ENCODE measurements at regions not wholly inside any gene's neighbourhood (a gene's known extent, or its start where the extent isn't known, plus 50 kb on each side); places are given as distances from the start of the nearest gene placed in this dataset.
"Not testable (repeated sequence)": the region's sequence is repeated elsewhere in the genome, so short reads cannot be mapped to it uniquely, and the experiment has no call there.

GRCh38 chrX:149420566-149420965 lies 84.5 kb downstream of the IDS start:
- H3K23ac ChIP-seq (ENCODE audit: low read depth, low read length, poor library complexity); H3K14ac ChIP-seq (ENCODE audit: low read length); H3K36me3 ChIP-seq (replicated peaks in 1 of 2; ENCODE audit: control insufficient read depth in 2 of 2, insufficient read depth in 2 of 2, low read length in 2 of 2); H2AK5ac ChIP-seq (ENCODE audit: low read depth, low read length); H3K4me3 ChIP-seq (ENCODE audit: low read length in 2 of 2); H3K27ac ChIP-seq (replicated peaks; ENCODE audit: low read length); H4K8ac ChIP-seq (ENCODE audit: low read depth, low read length); H3K4me2 ChIP-seq (ENCODE audit: insufficient read depth, low read length, poor library complexity, severe bottlenecking); H3K27me3 ChIP-seq (ENCODE audit: control insufficient read depth in 3 of 3, insufficient read depth in 3 of 3, low read depth in 1 of 3, low read length in 3 of 3); H2BK120ac ChIP-seq (ENCODE audit: low read depth, low read length); DNase-seq (ENCODE audit: low spot score); H3K18ac ChIP-seq (ENCODE audit: low read length); H3K4ac ChIP-seq (ENCODE audit: low read length); H2BK12ac ChIP-seq (ENCODE audit: low read length); H3K79me1 ChIP-seq (ENCODE audit: low read depth, low read length); H4K91ac ChIP-seq (ENCODE audit: low read depth, low read length, poor library complexity); H3K9ac ChIP-seq (ENCODE audit: low read depth, low read length, poor library complexity); H2AFZ ChIP-seq (ENCODE audit: low read length); H2BK5ac ChIP-seq (ENCODE audit: low read length); H3K9me3 ChIP-seq (replicated peaks in 1 of 2; ENCODE audit: control insufficient read depth in 2 of 2, insufficient read depth in 1 of 2, low read depth in 1 of 2, low read length in 2 of 2); H3K4me1 ChIP-seq (ENCODE audit: control insufficient read depth in 2 of 2, insufficient read depth in 1 of 2, low read depth in 1 of 2, low read length in 2 of 2); H2BK15ac ChIP-seq (ENCODE audit: low read length): not testable (repeated sequence)
- no CpG with 5 or more reads among the region's 21 CpGs for WGBS, 2 donors (ENCODE audit: extremely low coverage in 2 of 2, insufficient read length in 2 of 2, insufficient replicate concordance in 1 of 2)

- Histone ChIP-seq H3K36me3 (replicated peaks in 1 of 2; ENCODE audit: control insufficient read depth in 2 of 2, insufficient read depth in 2 of 2, low read length in 2 of 2) (no peaks in the 10 kb centered on the region), H4K91ac (ENCODE audit: low read depth, low read length, poor library complexity) (no peak overlapping the region), H3K4me1 (ENCODE audit: control insufficient read depth in 2 of 2, insufficient read depth in 1 of 2, low read depth in 1 of 2, low read length in 2 of 2) (no peaks in the 10 kb centered on the region), H3K18ac (ENCODE audit: low read length) (no peak overlapping the region), H3K79me1 (ENCODE audit: low read depth, low read length) (no peaks in the 10 kb centered on the region), H3K4ac (ENCODE audit: low read length) (no peak overlapping the region), H3K27me3 (ENCODE audit: control insufficient read depth in 3 of 3, insufficient read depth in 3 of 3, low read depth in 1 of 3, low read length in 3 of 3) (no peaks in the 10 kb centered on the region), H2BK120ac (ENCODE audit: low read depth, low read length) (no peak overlapping the region), H2BK5ac (ENCODE audit: low read length) (no peak overlapping the region), H3K4me2 (ENCODE audit: insufficient read depth, low read length, poor library complexity, severe bottlenecking) (no peak overlapping the region), H2BK15ac (ENCODE audit: low read length) (no peak overlapping the region), H4K8ac (ENCODE audit: low read depth, low read length) (no peak overlapping the region), H3K4me3 (ENCODE audit: low read length in 2 of 2) (no peak overlapping the region), H3K9ac (ENCODE audit: low read depth, low read length, poor library complexity) (no peak overlapping the region), H3K14ac (ENCODE audit: low read length) (no peak overlapping the region), H3K27ac (replicated peaks; ENCODE audit: low read length) (no peak overlapping the region), H3K9me3 (replicated peaks in 1 of 2; ENCODE audit: control insufficient read depth in 2 of 2, insufficient read depth in 1 of 2, low read depth in 1 of 2, low read length in 2 of 2) (no peaks in the 10 kb centered on the region), H2BK12ac (ENCODE audit: low read length) (no peak overlapping the region), H3K23ac (ENCODE audit: low read depth, low read length, poor library complexity) (no peak overlapping the region), H2AFZ (ENCODE audit: low read length) (no peak overlapping the region), H2AK5ac (ENCODE audit: low read depth, low read length) (no peak overlapping the region)
- no peak for DNase-seq (ENCODE audit: low spot score)
- no CpG with 5 or more reads among the region's 2 CpGs for WGBS, 2 donors (ENCODE audit: extremely low coverage in 2 of 2, insufficient read length in 2 of 2, insufficient replicate concordance in 1 of 2)
Observed at GRCh38 chrX:149398027-149398426, 107.1 kb downstream of the IDS start.

- H2AFZ ChIP-seq (ENCODE audit: low read length), result no peak overlapping the region
- no peaks in the 10 kb centered on the region for H3K27me3 ChIP-seq (ENCODE audit: control insufficient read depth in 3 of 3, insufficient read depth in 3 of 3, low read depth in 1 of 3, low read length in 3 of 3)
- no peak overlapping the region for H2BK12ac ChIP-seq (ENCODE audit: low read length)
- no peak overlapping the region for H3K18ac ChIP-seq (ENCODE audit: low read length)
- H4K91ac ChIP-seq (ENCODE audit: low read depth, low read length, poor library complexity), result no peak overlapping the region
- no peak overlapping the region for H3K23ac ChIP-seq (ENCODE audit: low read depth, low read length, poor library complexity)
- H3K4me3 ChIP-seq (ENCODE audit: low read length in 2 of 2), result no peak overlapping the region
- no peak overlapping the region for H3K9ac ChIP-seq (ENCODE audit: low read depth, low read length, poor library complexity)
- no peak overlapping the region for H3K4ac ChIP-seq (ENCODE audit: low read length)
- H2AK5ac ChIP-seq (ENCODE audit: low read depth, low read length), result no peak overlapping the region
- no peak overlapping the region for H2BK15ac ChIP-seq (ENCODE audit: low read length)
- DNase-seq (ENCODE audit: low spot score), result no peak
- no peaks in the 10 kb centered on the region for H3K36me3 ChIP-seq (replicated peaks in 1 of 2; ENCODE audit: control insufficient read depth in 2 of 2, insufficient read depth in 2 of 2, low read length in 2 of 2)
- no peak overlapping the region for H2BK5ac ChIP-seq (ENCODE audit: low read length)
- no peaks in the 10 kb centered on the region for H3K9me3 ChIP-seq (replicated peaks in 1 of 2; ENCODE audit: control insufficient read depth in 2 of 2, insufficient read depth in 1 of 2, low read depth in 1 of 2, low read length in 2 of 2)
- no peak overlapping the region for H4K8ac ChIP-seq (ENCODE audit: low read depth, low read length)
- no peaks in the 10 kb centered on the region for H3K4me1 ChIP-seq (ENCODE audit: control insufficient read depth in 2 of 2, insufficient read depth in 1 of 2, low read depth in 1 of 2, low read length in 2 of 2)
- H2BK120ac ChIP-seq (ENCODE audit: low read depth, low read length), result no peak overlapping the region
- no peak overlapping the region for H3K14ac ChIP-seq (ENCODE audit: low read length)
- no peaks in the 10 kb centered on the region for H3K79me1 ChIP-seq (ENCODE audit: low read depth, low read length)
- no peak overlapping the region for H3K4me2 ChIP-seq (ENCODE audit: insufficient read depth, low read length, poor library complexity, severe bottlenecking)
- H3K27ac ChIP-seq (replicated peaks; ENCODE audit: low read length), result no peak overlapping the region
Observed at GRCh38 chrX:149392921-149393320, 112.2 kb downstream of the IDS start.

- Histone ChIP-seq H2BK5ac (ENCODE audit: low read length) (no peak overlapping the region), H2AK5ac (ENCODE audit: low read depth, low read length) (no peak overlapping the region), H3K79me1 (ENCODE audit: low read depth, low read length) (no peaks in the 10 kb centered on the region), H2AFZ (ENCODE audit: low read length) (no peak overlapping the region), H2BK12ac (ENCODE audit: low read length) (no peak overlapping the region), H3K4me1 (ENCODE audit: control insufficient read depth in 2 of 2, insufficient read depth in 1 of 2, low read depth in 1 of 2, low read length in 2 of 2) (no peaks in the 10 kb centered on the region), H3K4me2 (ENCODE audit: insufficient read depth, low read length, poor library complexity, severe bottlenecking) (no peak overlapping the region), H4K8ac (ENCODE audit: low read depth, low read length) (no peak overlapping the region), H3K23ac (ENCODE audit: low read depth, low read length, poor library complexity) (no peak overlapping the region), H3K27ac (replicated peaks; ENCODE audit: low read length) (no peak overlapping the region), H3K18ac (ENCODE audit: low read length) (no peak overlapping the region), H2BK15ac (ENCODE audit: low read length) (no peak overlapping the region), H3K4me3 (ENCODE audit: low read length in 2 of 2) (no peak overlapping the region), H3K4ac (ENCODE audit: low read length) (no peak overlapping the region), H3K14ac (ENCODE audit: low read length) (no peak overlapping the region), H2BK120ac (ENCODE audit: low read depth, low read length) (no peak overlapping the region), H3K36me3 (replicated peaks in 1 of 2; ENCODE audit: control insufficient read depth in 2 of 2, insufficient read depth in 2 of 2, low read length in 2 of 2) (no peaks in the 10 kb centered on the region), H4K91ac (ENCODE audit: low read depth, low read length, poor library complexity) (no peak overlapping the region), H3K9me3 (replicated peaks in 1 of 2; ENCODE audit: control insufficient read depth in 2 of 2, insufficient read depth in 1 of 2, low read depth in 1 of 2, low read length in 2 of 2) (no peaks in the 10 kb centered on the region), H3K9ac (ENCODE audit: low read depth, low read length, poor library complexity) (no peak overlapping the region), H3K27me3 (ENCODE audit: control insufficient read depth in 3 of 3, insufficient read depth in 3 of 3, low read depth in 1 of 3, low read length in 3 of 3) (no peaks in the 10 kb centered on the region)
- DNase-seq (ENCODE audit: low spot score), result no peak
Observed at GRCh38 chrX:149383852-149384251, 121.3 kb downstream of the IDS start.

All from neuronal stem cell (in vitro differentiated cells).